GM23248 (cell line): ENCODE measurements at regions not wholly inside any gene's neighbourhood (a gene's known extent, or its start where the extent isn't known, plus 50 kb on each side); places are given as distances from the start of the nearest gene placed in this dataset.

Experiments
- EZH2 ChIP-seq: fragments of 200-600 bp; sonication (generic); IDR thresholded peaks from 2 replicates; pipeline ENCODE4 v1.6.1; 2018; ENCODE audit warnings: antibody characterized with exemption, mild to moderate bottlenecking; ENCODE audit not compliant: insufficient read depth, poor library complexity, severe bottlenecking
- EZH2phosphoT487 ChIP-seq: fragments of 200-600 bp; sonication (generic); IDR thresholded peaks from 2 replicates; pipeline ENCODE4 v1.6.1; 2018; ENCODE audit warnings: antibody characterized with exemption, moderate library complexity, mild to moderate bottlenecking, low read depth; ENCODE audit not compliant: insufficient read depth

- TF ChIP-seq EZH2phosphoT487, result no peak
- TF ChIP-seq EZH2, result no peak
Observed at GRCh38 chr10:85537561-85537960, 829.0 kb downstream of the GRID1 start.
